PFSK-1 (cell line): ENCODE measurements at regions not wholly inside any gene's neighbourhood (a gene's known extent, or its start where the extent isn't known, plus 50 kb on each side); places are given as distances from the start of the nearest gene placed in this dataset.

ENCODE experiments used
- FOXP2 ChIP-seq: optimal IDR thresholded peaks from 2 replicates; pipeline ENCODE3; 2011; ENCODE audit warnings: borderline replicate concordance, control low read depth, inconsistent platforms; ENCODE audit not compliant: insufficient read depth; ENCODE audit errors: extremely low read length, extremely low read depth
- POLR2AphosphoS5 ChIP-seq: IDR thresholded peaks from 2 replicates; pipeline ENCODE4 v1.6.1; 2012; ENCODE audit warnings: low read depth, mild to moderate bottlenecking, control low read depth, low read length, moderate library complexity
- SIN3A ChIP-seq: IDR thresholded peaks from 2 replicates; pipeline ENCODE4 v1.6.1; 2012; ENCODE audit warnings: mild to moderate bottlenecking, low read length, moderate library complexity, borderline replicate concordance; ENCODE audit not compliant: insufficient read depth
- TAF1 ChIP-seq: IDR thresholded peaks from 2 replicates; pipeline ENCODE4 v1.6.1; 2012; ENCODE audit warnings: low read length, control low read depth, borderline replicate concordance; ENCODE audit not compliant: insufficient read depth
- TF ChIP-seq, protein P1 (sequence below), 2 experiments: IDR thresholded peaks; 2 replicates each; pipeline versions ENCODE4 v1.6.1 to v1.8.0; 2011 to 2012; ENCODE audit warnings: low read depth in 2 of 2, low read length in 2 of 2, control low read depth in 1 of 2, inconsistent platforms in 1 of 2, mild to moderate bottlenecking in 1 of 2, moderate library complexity in 1 of 2; ENCODE audit not compliant: insufficient read depth in 1 of 2

DNA sequence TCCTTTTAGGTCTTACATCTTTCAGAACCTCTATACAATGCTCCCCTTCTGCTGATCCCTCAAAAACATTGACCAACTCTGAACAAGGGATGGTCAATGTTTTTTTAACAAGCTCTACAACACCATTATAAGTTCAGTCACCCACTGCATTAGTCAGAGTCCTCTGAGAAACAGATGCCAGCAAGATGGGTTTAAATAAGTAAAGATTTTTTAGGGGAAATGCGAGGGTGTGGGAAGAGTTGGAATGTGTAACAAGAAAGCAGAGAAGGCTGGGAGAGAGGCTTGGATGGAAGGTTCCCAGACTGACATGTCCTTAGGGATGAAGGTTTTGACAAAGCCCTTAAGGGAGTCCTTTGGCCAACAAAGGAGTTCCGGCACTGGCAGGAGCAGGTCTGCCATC lies 478.3 kb downstream of the FRK start:
- TF ChIP-seq SIN3A: no peak
- no peak for TF ChIP-seq FOXP2
- TF ChIP-seq, protein P1, sequence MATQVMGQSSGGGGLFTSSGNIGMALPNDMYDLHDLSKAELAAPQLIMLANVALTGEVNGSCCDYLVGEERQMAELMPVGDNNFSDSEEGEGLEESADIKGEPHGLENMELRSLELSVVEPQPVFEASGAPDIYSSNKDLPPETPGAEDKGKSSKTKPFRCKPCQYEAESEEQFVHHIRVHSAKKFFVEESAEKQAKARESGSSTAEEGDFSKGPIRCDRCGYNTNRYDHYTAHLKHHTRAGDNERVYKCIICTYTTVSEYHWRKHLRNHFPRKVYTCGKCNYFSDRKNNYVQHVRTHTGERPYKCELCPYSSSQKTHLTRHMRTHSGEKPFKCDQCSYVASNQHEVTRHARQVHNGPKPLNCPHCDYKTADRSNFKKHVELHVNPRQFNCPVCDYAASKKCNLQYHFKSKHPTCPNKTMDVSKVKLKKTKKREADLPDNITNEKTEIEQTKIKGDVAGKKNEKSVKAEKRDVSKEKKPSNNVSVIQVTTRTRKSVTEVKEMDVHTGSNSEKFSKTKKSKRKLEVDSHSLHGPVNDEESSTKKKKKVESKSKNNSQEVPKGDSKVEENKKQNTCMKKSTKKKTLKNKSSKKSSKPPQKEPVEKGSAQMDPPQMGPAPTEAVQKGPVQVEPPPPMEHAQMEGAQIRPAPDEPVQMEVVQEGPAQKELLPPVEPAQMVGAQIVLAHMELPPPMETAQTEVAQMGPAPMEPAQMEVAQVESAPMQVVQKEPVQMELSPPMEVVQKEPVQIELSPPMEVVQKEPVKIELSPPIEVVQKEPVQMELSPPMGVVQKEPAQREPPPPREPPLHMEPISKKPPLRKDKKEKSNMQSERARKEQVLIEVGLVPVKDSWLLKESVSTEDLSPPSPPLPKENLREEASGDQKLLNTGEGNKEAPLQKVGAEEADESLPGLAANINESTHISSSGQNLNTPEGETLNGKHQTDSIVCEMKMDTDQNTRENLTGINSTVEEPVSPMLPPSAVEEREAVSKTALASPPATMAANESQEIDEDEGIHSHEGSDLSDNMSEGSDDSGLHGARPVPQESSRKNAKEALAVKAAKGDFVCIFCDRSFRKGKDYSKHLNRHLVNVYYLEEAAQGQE (IDR thresholded peaks at IDR 0.05; ENCODE audit: insufficient read depth in 1 of 2, low read depth in 2 of 2, low read length in 2 of 2): no peak

- no peak for TF ChIP-seq FOXP2
- TF ChIP-seq, protein P1 (IDR thresholded peaks at IDR 0.05; ENCODE audit: insufficient read depth in 1 of 2, low read depth in 2 of 2, low read length in 2 of 2): no peak
- TF ChIP-seq POLR2AphosphoS5: no peak
- no peak for TF ChIP-seq TAF1
- no peak for TF ChIP-seq SIN3A
Measured at GRCh38 chr6:115577270-115577669, 483.4 kb downstream of the FRK start.

- TF ChIP-seq, protein P1 (IDR thresholded peaks at IDR 0.05; ENCODE audit: insufficient read depth in 1 of 2, low read depth in 2 of 2, low read length in 2 of 2): no peak
- TF ChIP-seq POLR2AphosphoS5: no peak
- no peak for TF ChIP-seq TAF1
- TF ChIP-seq FOXP2: no peak
- TF ChIP-seq SIN3A: no peak
Measured at GRCh38 chr6:115575285-115575684, 485.4 kb downstream of the FRK start.

DNA sequence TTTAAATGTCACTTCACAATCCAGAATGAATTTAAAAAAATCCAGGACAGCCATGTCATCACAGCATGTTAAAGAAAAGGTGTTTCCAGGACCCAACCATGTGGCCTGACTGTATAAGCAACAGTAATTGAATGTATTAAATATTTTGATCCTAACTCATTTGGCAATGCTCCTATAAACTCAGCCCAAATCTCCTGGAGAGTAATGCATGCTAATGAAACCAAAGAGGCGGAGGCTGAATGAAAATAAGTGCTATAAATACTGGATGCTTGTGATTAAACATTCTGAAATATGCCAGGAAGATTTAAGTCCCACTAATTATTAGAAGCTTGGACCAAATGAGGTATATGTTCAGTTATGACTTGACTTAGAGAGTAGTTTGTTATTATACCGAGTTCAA lies 486.8 kb downstream of the FRK start:
- TF ChIP-seq FOXP2: no peak
- TF ChIP-seq, protein P1 (IDR thresholded peaks at IDR 0.05; ENCODE audit: insufficient read depth in 1 of 2, low read depth in 2 of 2, low read length in 2 of 2): no peak

- TF ChIP-seq, protein P1 (IDR thresholded peaks at IDR 0.05; ENCODE audit: insufficient read depth in 1 of 2, low read depth in 2 of 2, low read length in 2 of 2): no peak
- TF ChIP-seq SIN3A (no peak), TAF1 (no peak), FOXP2 (no peak), POLR2AphosphoS5 (no peak)
Measured at GRCh38 chr6:115570331-115570730, 490.4 kb downstream of the FRK start.
